ENCODE measurements at regions not wholly inside any gene's neighbourhood (a gene's known extent, or its start where the extent isn't known, plus 50 kb on each side); places are given as distances from the start of the nearest gene placed in this dataset.

DNA sequence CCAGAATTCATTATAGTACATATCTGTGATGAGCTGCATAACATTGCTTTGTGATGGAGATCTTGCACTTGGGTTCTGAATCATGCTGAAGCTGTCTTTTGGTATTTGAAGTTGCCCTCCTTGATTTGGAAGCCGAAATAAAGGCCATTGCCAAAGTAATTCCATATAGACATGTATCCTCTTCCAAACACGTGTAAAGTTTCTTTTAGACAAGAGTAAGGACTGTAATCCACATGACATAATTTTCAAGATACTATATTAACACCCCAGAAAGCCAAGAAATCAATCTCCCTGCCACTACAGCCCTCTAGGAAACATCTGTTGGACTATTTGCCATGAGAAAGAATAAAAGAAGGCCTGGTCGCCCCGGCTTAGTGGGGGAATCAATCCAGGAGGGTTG lies 754.2 kb downstream of the FGF9 start:
- TF ChIP-seq, protein P1, sequence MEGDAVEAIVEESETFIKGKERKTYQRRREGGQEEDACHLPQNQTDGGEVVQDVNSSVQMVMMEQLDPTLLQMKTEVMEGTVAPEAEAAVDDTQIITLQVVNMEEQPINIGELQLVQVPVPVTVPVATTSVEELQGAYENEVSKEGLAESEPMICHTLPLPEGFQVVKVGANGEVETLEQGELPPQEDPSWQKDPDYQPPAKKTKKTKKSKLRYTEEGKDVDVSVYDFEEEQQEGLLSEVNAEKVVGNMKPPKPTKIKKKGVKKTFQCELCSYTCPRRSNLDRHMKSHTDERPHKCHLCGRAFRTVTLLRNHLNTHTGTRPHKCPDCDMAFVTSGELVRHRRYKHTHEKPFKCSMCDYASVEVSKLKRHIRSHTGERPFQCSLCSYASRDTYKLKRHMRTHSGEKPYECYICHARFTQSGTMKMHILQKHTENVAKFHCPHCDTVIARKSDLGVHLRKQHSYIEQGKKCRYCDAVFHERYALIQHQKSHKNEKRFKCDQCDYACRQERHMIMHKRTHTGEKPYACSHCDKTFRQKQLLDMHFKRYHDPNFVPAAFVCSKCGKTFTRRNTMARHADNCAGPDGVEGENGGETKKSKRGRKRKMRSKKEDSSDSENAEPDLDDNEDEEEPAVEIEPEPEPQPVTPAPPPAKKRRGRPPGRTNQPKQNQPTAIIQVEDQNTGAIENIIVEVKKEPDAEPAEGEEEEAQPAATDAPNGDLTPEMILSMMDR (IDR thresholded peaks at IDR 0.05; ENCODE audit: low read length): no peak
- no peak for TF ChIP-seq EZH2 (IDR thresholded peaks at IDR 0.05; ENCODE audit: borderline replicate concordance, low read length)
